ENCODE measurements at regions not wholly inside any gene's neighbourhood (a gene's known extent, or its start where the extent isn't known, plus 50 kb on each side); places are given as distances from the start of the nearest gene placed in this dataset.
"Not testable (repeated sequence)": the region's sequence is repeated elsewhere in the genome, so short reads cannot be mapped to it uniquely, and the experiment has no call there.

DNA sequence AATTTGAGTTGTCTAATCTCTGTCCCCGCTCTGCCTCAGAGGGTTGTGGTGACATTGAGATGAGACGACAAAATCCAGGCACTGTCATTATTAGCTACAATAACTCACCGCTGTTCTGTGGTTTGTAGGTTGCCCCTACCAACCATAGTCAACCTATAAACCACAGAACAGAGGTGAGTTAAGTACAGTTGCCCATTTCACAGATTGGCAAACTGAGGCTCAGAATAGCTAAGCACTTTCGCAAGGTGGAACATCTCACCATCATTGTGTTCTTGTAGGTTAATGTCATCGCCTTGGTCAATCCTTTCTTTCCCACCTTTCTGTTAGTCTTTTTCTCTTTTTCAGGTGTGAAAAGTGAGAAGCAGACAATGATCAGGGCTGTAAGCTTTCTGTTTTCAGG is 63.4 kb upstream of the LHX5 start:
- Histone ChIP-seq H3K27me3 (ENCODE audit: insufficient read depth, low read length, poor library complexity) (no peaks in the 10 kb centered on the region), H4K5ac (ENCODE audit: low read length) (no peak overlapping the region), H3K18ac (ENCODE audit: low read length) (no peak overlapping the region), H3K79me2 (ENCODE audit: control insufficient read depth, insufficient read depth, low read length) (no peaks in the 10 kb centered on the region), H2BK5ac (ENCODE audit: low read length) (no peak overlapping the region), H3K4me3 (ENCODE audit: low read length) (no peak overlapping the region), H2BK15ac (replicated peaks; ENCODE audit: low read depth) (no peak overlapping the region), H3K4ac (ENCODE audit: low read depth, low read length) (no peak overlapping the region), H3K9ac (ENCODE audit: low read length) (no peak overlapping the region), H3K4me1 (ENCODE audit: control insufficient read depth, low read depth, low read length) (no peaks in the 10 kb centered on the region), H3K4me2 (ENCODE audit: low read length) (no peak overlapping the region), H3K36me3 (ENCODE audit: control insufficient read depth, insufficient read depth, low read length) (no peaks in the 10 kb centered on the region), H2BK120ac (ENCODE audit: low read depth, low read length) (no peak overlapping the region), H3K79me1 (ENCODE audit: low read length) (no peaks in the 10 kb centered on the region), H3K23ac (ENCODE audit: low read length) (no peak overlapping the region), H3K56ac (ENCODE audit: low read length) (no peak overlapping the region), H3K27ac (ENCODE audit: low read depth, low read length) (no peak overlapping the region), H2AK5ac (ENCODE audit: low read length) (no peak overlapping the region), H4K8ac (ENCODE audit: low read depth, low read length) (no peak overlapping the region)
- DNase-seq: no peak
- no CpG with 5 or more reads among the region's 5 CpGs for WGBS (ENCODE audit: extremely low coverage, insufficient coverage, low lambda C conversion rate)

DNA sequence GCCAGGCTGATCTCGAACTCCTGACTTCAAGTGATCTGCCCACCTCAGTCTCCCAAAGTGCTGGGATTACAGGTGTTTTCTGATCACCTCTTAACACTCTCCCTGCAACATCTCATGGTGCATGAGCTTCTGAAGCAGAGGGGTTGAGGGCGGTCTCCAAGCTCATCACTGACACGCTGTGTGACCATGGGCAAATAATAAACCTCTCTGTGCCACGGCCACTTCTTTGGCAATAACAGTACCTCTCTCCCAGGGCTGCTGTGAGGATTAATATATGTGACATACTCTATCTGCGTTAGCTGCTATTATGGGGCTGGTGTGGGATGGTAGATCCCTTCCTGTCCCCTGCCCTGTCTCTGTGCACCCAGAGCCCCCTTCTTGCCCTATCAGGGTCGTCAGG is 62.9 kb upstream of the LHX5 start:
- no peak overlapping the region for H3K9ac ChIP-seq (ENCODE audit: low read length)
- H3K27ac ChIP-seq (ENCODE audit: low read depth, low read length): no peak overlapping the region
- H3K79me2 ChIP-seq (ENCODE audit: control insufficient read depth, insufficient read depth, low read length): no peaks in the 10 kb centered on the region
- no peak overlapping the region for H3K4me3 ChIP-seq (ENCODE audit: low read length)
- no peaks in the 10 kb centered on the region for H3K36me3 ChIP-seq (ENCODE audit: control insufficient read depth, insufficient read depth, low read length)
- no peaks in the 10 kb centered on the region for H3K79me1 ChIP-seq (ENCODE audit: low read length)
- no peak for DNase-seq
- WGBS (ENCODE audit: extremely low coverage, insufficient coverage, low lambda C conversion rate): no CpG with 5 or more reads among the region's 6 CpGs
- no peak overlapping the region for H2BK120ac ChIP-seq (ENCODE audit: low read depth, low read length)
- H3K4me2 ChIP-seq (ENCODE audit: low read length): no peak overlapping the region
- H3K27me3 ChIP-seq (ENCODE audit: insufficient read depth, low read length, poor library complexity): no peaks in the 10 kb centered on the region
- H4K5ac ChIP-seq (ENCODE audit: low read length): no peak overlapping the region
- H4K8ac ChIP-seq (ENCODE audit: low read depth, low read length): no peak overlapping the region
- no peak overlapping the region for H2BK15ac ChIP-seq (replicated peaks; ENCODE audit: low read depth)
- H2AK5ac ChIP-seq (ENCODE audit: low read length): no peak overlapping the region
- H3K4me1 ChIP-seq (ENCODE audit: control insufficient read depth, low read depth, low read length): no peaks in the 10 kb centered on the region
- H3K18ac ChIP-seq (ENCODE audit: low read length): no peak overlapping the region
- no peak overlapping the region for H3K56ac ChIP-seq (ENCODE audit: low read length)
- no peak overlapping the region for H3K4ac ChIP-seq (ENCODE audit: low read depth, low read length)
- H3K23ac ChIP-seq (ENCODE audit: low read length): no peak overlapping the region
- no peak overlapping the region for H2BK5ac ChIP-seq (ENCODE audit: low read length)

DNA sequence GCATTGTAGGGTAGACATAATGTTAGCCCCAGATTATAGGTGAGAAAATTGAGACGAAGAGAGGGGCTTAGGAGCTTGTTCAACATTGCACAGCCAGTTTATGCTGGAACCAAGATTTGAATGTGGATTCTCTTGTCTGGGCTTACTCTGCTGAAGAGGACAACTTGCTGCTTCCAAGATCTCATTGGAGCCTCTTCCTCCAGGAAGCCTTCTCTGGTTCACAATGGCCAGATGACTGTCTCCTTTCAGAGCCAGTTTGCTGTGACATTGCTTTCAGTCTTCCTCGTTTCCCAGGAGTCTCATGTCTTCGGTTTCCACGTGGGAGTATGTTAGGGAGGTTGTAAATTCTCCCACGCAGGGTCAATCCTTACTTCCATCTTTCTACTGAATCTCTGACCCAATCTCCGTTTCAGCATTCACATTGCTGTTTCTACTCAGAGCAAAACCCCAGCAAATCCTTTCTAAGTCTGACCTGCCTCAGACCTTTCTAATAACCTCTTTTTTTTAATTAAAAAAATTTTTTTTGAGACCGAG is 62.2 kb upstream of the LHX5 start:
- WGBS (ENCODE audit: extremely low coverage, insufficient coverage, low lambda C conversion rate): no CpG with 5 or more reads among the region's 7 CpGs
- Histone ChIP-seq H3K56ac (ENCODE audit: low read length) (no peak overlapping the region), H3K4me2 (ENCODE audit: low read length) (no peak overlapping the region), H2AK5ac (ENCODE audit: low read length) (no peak overlapping the region), H2BK5ac (ENCODE audit: low read length) (no peak overlapping the region), H3K79me2 (ENCODE audit: control insufficient read depth, insufficient read depth, low read length) (no peaks in the 10 kb centered on the region), H3K27ac (ENCODE audit: low read depth, low read length) (no peak overlapping the region), H4K8ac (ENCODE audit: low read depth, low read length) (no peak overlapping the region), H3K27me3 (ENCODE audit: insufficient read depth, low read length, poor library complexity) (no peaks in the 10 kb centered on the region), H3K4me3 (ENCODE audit: low read length) (no peak overlapping the region), H2BK120ac (ENCODE audit: low read depth, low read length) (no peak overlapping the region), H3K4ac (ENCODE audit: low read depth, low read length) (no peak overlapping the region), H3K23ac (ENCODE audit: low read length) (no peak overlapping the region), H3K36me3 (ENCODE audit: control insufficient read depth, insufficient read depth, low read length) (no peaks in the 10 kb centered on the region), H3K4me1 (ENCODE audit: control insufficient read depth, low read depth, low read length) (no peaks in the 10 kb centered on the region), H3K9ac (ENCODE audit: low read length) (no peak overlapping the region), H3K79me1 (ENCODE audit: low read length) (no peaks in the 10 kb centered on the region), H3K18ac (ENCODE audit: low read length) (no peak overlapping the region), H4K5ac (ENCODE audit: low read length) (no peak overlapping the region), H2BK15ac (replicated peaks; ENCODE audit: low read depth) (no peak overlapping the region)
- no peak for DNase-seq

DNA sequence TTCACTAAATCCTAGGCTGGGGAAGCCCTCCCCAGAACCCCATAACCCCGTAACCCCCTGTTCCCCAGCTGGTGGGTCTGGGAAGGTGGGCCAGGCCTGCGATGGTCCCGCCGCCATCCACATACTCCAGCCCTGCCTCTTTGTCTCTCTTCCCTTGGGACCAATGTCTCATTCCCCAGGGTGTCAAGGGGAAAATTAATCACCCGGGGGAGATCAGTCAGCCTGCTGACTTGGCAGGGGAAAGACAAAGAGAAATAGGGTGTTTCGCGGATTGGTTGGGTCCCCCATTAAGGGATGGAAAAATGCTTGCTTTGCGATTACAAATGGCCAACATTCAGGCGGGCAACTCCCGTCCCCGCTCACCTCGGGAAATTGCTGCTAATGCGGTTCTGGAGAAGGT is 60.6 kb upstream of the LHX5 start:
- H3K4me3 ChIP-seq (ENCODE audit: low read length): no peak overlapping the region
- no peak overlapping the region for H2BK120ac ChIP-seq (ENCODE audit: low read depth, low read length)
- no peak overlapping the region for H3K4ac ChIP-seq (ENCODE audit: low read depth, low read length)
- no peaks in the 10 kb centered on the region for H3K79me2 ChIP-seq (ENCODE audit: control insufficient read depth, insufficient read depth, low read length)
- no peaks in the 10 kb centered on the region for H3K4me1 ChIP-seq (ENCODE audit: control insufficient read depth, low read depth, low read length)
- H3K79me1 ChIP-seq (ENCODE audit: low read length): no peaks in the 10 kb centered on the region
- H3K4me2 ChIP-seq (ENCODE audit: low read length): no peak overlapping the region
- H3K9ac ChIP-seq (ENCODE audit: low read length): no peak overlapping the region
- H3K23ac ChIP-seq (ENCODE audit: low read length): no peak overlapping the region
- H3K27me3 ChIP-seq (ENCODE audit: insufficient read depth, low read length, poor library complexity): no peaks in the 10 kb centered on the region
- no peak overlapping the region for H2AK5ac ChIP-seq (ENCODE audit: low read length)
- no peak overlapping the region for H4K8ac ChIP-seq (ENCODE audit: low read depth, low read length)
- no peak overlapping the region for H3K27ac ChIP-seq (ENCODE audit: low read depth, low read length)
- no CpG with 5 or more reads among the region's 13 CpGs for WGBS (ENCODE audit: extremely low coverage, insufficient coverage, low lambda C conversion rate)
- no peaks in the 10 kb centered on the region for H3K36me3 ChIP-seq (ENCODE audit: control insufficient read depth, insufficient read depth, low read length)
- H3K18ac ChIP-seq (ENCODE audit: low read length): no peak overlapping the region
- H2BK5ac ChIP-seq (ENCODE audit: low read length): no peak overlapping the region
- DNase-seq: no peak
- no peak overlapping the region for H3K56ac ChIP-seq (ENCODE audit: low read length)
- H4K5ac ChIP-seq (ENCODE audit: low read length): no peak overlapping the region
- H2BK15ac ChIP-seq (replicated peaks; ENCODE audit: low read depth): no peak overlapping the region

DNA sequence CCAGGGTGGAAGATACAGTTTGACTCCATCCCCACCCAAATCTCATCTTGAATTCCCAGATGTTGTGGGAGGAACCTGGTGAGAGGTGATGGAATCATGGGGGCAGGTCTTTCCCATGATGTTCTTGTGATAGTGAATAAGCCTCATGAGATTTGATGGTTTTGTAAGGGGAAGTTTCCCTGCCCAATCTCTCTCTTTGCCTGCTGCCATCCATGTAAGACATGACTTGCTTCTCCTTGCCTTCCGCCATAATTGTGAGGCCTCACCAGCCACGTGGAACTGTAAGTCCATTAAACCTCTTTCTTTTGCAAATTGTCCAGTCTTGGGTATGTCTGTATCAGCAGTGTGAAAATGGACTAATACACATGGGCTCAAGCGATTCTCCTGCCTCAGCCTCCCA is 59.4 kb upstream of the LHX5 start:
- not testable (repeated sequence) for H3K9ac ChIP-seq (ENCODE audit: low read length); H2BK5ac ChIP-seq (ENCODE audit: low read length); H4K8ac ChIP-seq (ENCODE audit: low read depth, low read length); H2AK5ac ChIP-seq (ENCODE audit: low read length); H3K79me1 ChIP-seq (ENCODE audit: low read length); DNase-seq; H3K4ac ChIP-seq (ENCODE audit: low read depth, low read length); H3K79me2 ChIP-seq (ENCODE audit: control insufficient read depth, insufficient read depth, low read length); H3K36me3 ChIP-seq (ENCODE audit: control insufficient read depth, insufficient read depth, low read length); H2BK120ac ChIP-seq (ENCODE audit: low read depth, low read length); H3K23ac ChIP-seq (ENCODE audit: low read length); H3K27ac ChIP-seq (ENCODE audit: low read depth, low read length); H3K4me3 ChIP-seq (ENCODE audit: low read length); H3K56ac ChIP-seq (ENCODE audit: low read length); H3K4me2 ChIP-seq (ENCODE audit: low read length); H4K5ac ChIP-seq (ENCODE audit: low read length); H3K27me3 ChIP-seq (ENCODE audit: insufficient read depth, low read length, poor library complexity); H2BK15ac ChIP-seq (replicated peaks; ENCODE audit: low read depth); H3K18ac ChIP-seq (ENCODE audit: low read length); H3K4me1 ChIP-seq (ENCODE audit: control insufficient read depth, low read depth, low read length)
- WGBS (ENCODE audit: extremely low coverage, insufficient coverage, low lambda C conversion rate): no CpG with 5 or more reads among the region's 3 CpGs

DNA sequence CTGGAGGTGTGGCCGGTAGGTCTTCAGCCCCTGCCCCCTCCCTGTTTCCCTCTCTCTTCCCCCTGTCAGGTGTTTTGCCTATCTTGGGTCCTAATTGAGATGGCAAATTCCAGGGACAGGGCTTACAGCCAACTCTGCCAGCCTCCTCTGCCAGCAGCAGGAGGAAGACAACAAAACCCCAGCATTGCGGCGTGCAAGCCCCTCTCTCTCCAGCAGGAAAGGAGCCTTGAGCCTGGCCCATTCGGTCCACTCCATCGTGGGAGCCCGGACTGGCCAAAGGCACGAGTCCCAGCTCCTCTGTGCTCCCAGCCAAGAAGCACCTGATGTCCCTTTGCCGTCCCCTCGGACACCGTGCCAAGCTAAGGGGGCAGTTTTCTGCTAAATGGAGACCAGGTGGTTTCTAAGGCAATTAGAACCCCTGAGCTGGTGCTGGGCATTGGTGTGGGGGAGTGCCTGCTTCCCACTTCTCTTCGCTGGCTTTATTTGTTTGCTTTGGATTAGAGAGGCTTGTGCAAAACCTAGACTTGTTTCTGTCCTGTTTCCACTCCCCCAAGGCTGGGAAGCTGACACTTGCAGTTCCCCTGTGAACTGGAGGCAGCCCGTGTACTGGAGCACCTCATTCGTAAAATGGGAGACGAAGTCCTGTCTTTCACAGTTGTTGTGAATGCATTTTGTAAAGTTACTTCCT is 57.1 kb upstream of the LHX5 start:
- Histone ChIP-seq H3K27me3 (ENCODE audit: insufficient read depth, low read length, poor library complexity) (no peaks in the 10 kb centered on the region), H4K5ac (ENCODE audit: low read length) (no peak overlapping the region), H4K8ac (ENCODE audit: low read depth, low read length) (no peak overlapping the region), H3K4ac (ENCODE audit: low read depth, low read length) (no peak overlapping the region), H3K18ac (ENCODE audit: low read length) (no peak overlapping the region), H3K23ac (ENCODE audit: low read length) (no peak overlapping the region), H2BK120ac (ENCODE audit: low read depth, low read length) (no peak overlapping the region), H3K4me3 (ENCODE audit: low read length) (no peak overlapping the region), H3K79me2 (ENCODE audit: control insufficient read depth, insufficient read depth, low read length) (no peaks in the 10 kb centered on the region), H3K4me2 (ENCODE audit: low read length) (no peak overlapping the region), H3K9ac (ENCODE audit: low read length) (no peak overlapping the region), H2AK5ac (ENCODE audit: low read length) (no peak overlapping the region), H3K4me1 (ENCODE audit: control insufficient read depth, low read depth, low read length) (no peaks in the 10 kb centered on the region), H3K27ac (ENCODE audit: low read depth, low read length) (no peak overlapping the region), H2BK15ac (replicated peaks; ENCODE audit: low read depth) (no peak overlapping the region), H3K79me1 (ENCODE audit: low read length) (no peaks in the 10 kb centered on the region), H3K56ac (ENCODE audit: low read length) (no peak overlapping the region), H2BK5ac (ENCODE audit: low read length) (no peak overlapping the region), H3K36me3 (ENCODE audit: control insufficient read depth, insufficient read depth, low read length) (no peaks in the 10 kb centered on the region)
- WGBS (ENCODE audit: extremely low coverage, insufficient coverage, low lambda C conversion rate): no CpG with 5 or more reads among the region's 14 CpGs
- DNase-seq: peak; percentile 13
